ENCODE measurements at regions not wholly inside any gene's neighbourhood (a gene's known extent, or its start where the extent isn't known, plus 50 kb on each side); places are given as distances from the start of the nearest gene placed in this dataset.

GRCh38 chr22:27378311-27378800, 423.2 kb downstream of the MN1 start:
- DNase-seq = no peak

GRCh38 chr22:27378995-27379394, 422.6 kb downstream of the MN1 start:
- no peak for DNase-seq

GRCh38 chr22:27380855-27381254, 420.7 kb downstream of the MN1 start:
- DNase-seq = no peak

GRCh38 chr22:27381552-27381951, 420.0 kb downstream of the MN1 start:
- no peak for DNase-seq

GRCh38 chr22:27381960-27382742, 419.4 kb downstream of the MN1 start:
- DNase-seq = no peak

GRCh38 chr22:27382947-27383346, 418.6 kb downstream of the MN1 start:
- DNase-seq = no peak

GRCh38 chr22:27383896-27384295, 417.7 kb downstream of the MN1 start:
- DNase-seq = no peak

GRCh38 chr22:27385261-27385998, 416.1 kb downstream of the MN1 start:
- DNase-seq = no peak

- DNase-seq = no peak
Observed at GRCh38 chr22:27386186-27386585, 415.4 kb downstream of the MN1 start.

GRCh38 chr22:27387561-27387960, 414.0 kb downstream of the MN1 start:
- no peak for DNase-seq

GRCh38 chr22:27388090-27388600, 413.4 kb downstream of the MN1 start:
- no peak for DNase-seq

GRCh38 chr22:27389727-27390075, 411.9 kb downstream of the MN1 start:
- no peak for DNase-seq

GRCh38 chr22:27391092-27391770, 410.3 kb downstream of the MN1 start:
- no peak for DNase-seq

GRCh38 chr22:27393371-27393770, 408.2 kb downstream of the MN1 start:
- no peak for DNase-seq

GRCh38 chr22:27394806-27395404, 406.7 kb downstream of the MN1 start:
- DNase-seq = no peak

GRCh38 chr22:27397036-27397953, 404.3 kb downstream of the MN1 start:
- no peak for DNase-seq

- no peak for DNase-seq
Observed at GRCh38 chr22:27397954-27398342, 403.6 kb downstream of the MN1 start.

GRCh38 chr22:27399161-27399560, 402.4 kb downstream of the MN1 start:
- no peak for DNase-seq

- no peak for DNase-seq
Observed at GRCh38 chr22:27400811-27401210, 400.7 kb downstream of the MN1 start.

- DNase-seq = no peak
Observed at GRCh38 chr22:27401321-27401720, 400.2 kb downstream of the MN1 start.

GRCh38 chr22:27404441-27404840, 397.1 kb downstream of the MN1 start:
- DNase-seq = no peak

All from activated CD4-positive, alpha-beta T cell treated with anti-CD3 and anti-CD28 coated beads, Interleukin-2, amount 50 U/mL, for 16 hours (primary cell).